ENCODE measurements at regions not wholly inside any gene's neighbourhood (a gene's known extent, or its start where the extent isn't known, plus 50 kb on each side); places are given as distances from the start of the nearest gene placed in this dataset.

DNA sequence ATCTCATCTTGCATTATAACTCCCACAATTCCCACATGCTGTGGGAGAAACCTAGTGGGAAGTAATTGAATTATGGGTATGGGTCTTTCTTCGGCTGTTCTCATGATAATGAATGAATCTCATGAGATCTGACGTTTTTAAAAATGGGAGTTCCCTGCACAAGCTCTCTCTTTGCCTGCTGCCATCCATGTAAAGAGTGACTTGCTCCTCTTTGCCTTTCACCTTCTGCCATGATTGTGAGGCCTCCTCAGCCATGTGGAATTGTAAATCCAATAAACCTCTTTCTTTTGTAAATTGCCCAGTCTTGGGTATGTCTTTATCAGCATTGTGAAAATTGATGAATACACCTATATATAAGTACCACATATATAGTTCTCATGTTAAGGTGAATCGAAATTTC lies 961.7 kb upstream of the COX7C start:
- TF ChIP-seq POLR2AphosphoS5 (IDR thresholded peaks at IDR 0.05; ENCODE audit: borderline replicate concordance, low read depth, low read length) (no peak), FOXP2 (optimal IDR thresholded peaks at IDR 0.05; ENCODE audit: control extremely low read depth, extremely low read length, insufficient read depth) (no peak), EZH2 (IDR thresholded peaks at IDR 0.05) (no peak)
